GM18505 (cell line): ENCODE measurements at regions not wholly inside any gene's neighbourhood (a gene's known extent, or its start where the extent isn't known, plus 50 kb on each side); places are given as distances from the start of the nearest gene placed in this dataset.
"Not testable (repeated sequence)": the region's sequence is repeated elsewhere in the genome, so short reads cannot be mapped to it uniquely, and the experiment has no call there.

Source experiments
- ATAC-seq: cut with Tn5 transposase; IDR thresholded peaks from one replicate; pipeline ENCODE4 v1.9.1; 2021; ENCODE audit not compliant: unreplicated experiment
- POLR2A ChIP-seq: IDR thresholded peaks from 4 replicates; pipeline ENCODE4 v1.6.1; 2011; ENCODE audit warnings: borderline replicate concordance; ENCODE audit not compliant: insufficient read depth, insufficient read length; ENCODE audit errors: extremely low read depth

GRCh38 chr13:104657196-104657595, 1591.0 kb upstream of the SLC10A2 start:
- no peak for TF ChIP-seq POLR2A
- ATAC-seq, result no peak

- TF ChIP-seq POLR2A, result no peak
- no peak for ATAC-seq
These were observed 1584.2 kb upstream of the SLC10A2 start for GRCh38 chr13:104650431-104650830.

GRCh38 chr13:104648291-104648690, 1582.1 kb upstream of the SLC10A2 start:
- no peak for ATAC-seq
- no peak for TF ChIP-seq POLR2A

- ATAC-seq, result no peak
- TF ChIP-seq POLR2A, result no peak
These were observed 1579.6 kb upstream of the SLC10A2 start for GRCh38 chr13:104645786-104646185.

- no peak for TF ChIP-seq POLR2A
- no peak for ATAC-seq
These were observed 1575.1 kb upstream of the SLC10A2 start for GRCh38 chr13:104641309-104641708.

- no peak for ATAC-seq
- no peak for TF ChIP-seq POLR2A
These were observed 1569.7 kb upstream of the SLC10A2 start for GRCh38 chr13:104635879-104636278.

- ATAC-seq, result no peak
- no peak for TF ChIP-seq POLR2A
These were observed 1567.8 kb upstream of the SLC10A2 start for GRCh38 chr13:104634016-104634415.

- ATAC-seq, result no peak
- TF ChIP-seq POLR2A, result no peak
These were observed 1566.5 kb upstream of the SLC10A2 start for GRCh38 chr13:104632736-104633135.

- no peak for TF ChIP-seq POLR2A
- no peak for ATAC-seq
These were observed 1559.0 kb upstream of the SLC10A2 start for GRCh38 chr13:104625201-104625600.

GRCh38 chr13:104616990-104617389, 1550.8 kb upstream of the SLC10A2 start:
- TF ChIP-seq POLR2A, result no peak
- ATAC-seq, result peak; percentile 56

GRCh38 chr13:104614361-104615145, 1548.3 kb upstream of the SLC10A2 start:
- no peak for TF ChIP-seq POLR2A
- ATAC-seq, result no peak

GRCh38 chr13:104608331-104608730, 1542.1 kb upstream of the SLC10A2 start:
- ATAC-seq, result no peak
- no peak for TF ChIP-seq POLR2A

GRCh38 chr13:104605435-104605834, 1539.2 kb upstream of the SLC10A2 start:
- not testable (repeated sequence) for ATAC-seq

GRCh38 chr13:104597546-104598180, 1531.4 kb upstream of the SLC10A2 start:
- no peak for ATAC-seq
- no peak for TF ChIP-seq POLR2A
